OCI-M1 (cell line): ENCODE measurements at regions not wholly inside any gene's neighbourhood (a gene's known extent, or its start where the extent isn't known, plus 50 kb on each side); places are given as distances from the start of the nearest gene placed in this dataset.
"Not testable (repeated sequence)": the region's sequence is repeated elsewhere in the genome, so short reads cannot be mapped to it uniquely, and the experiment has no call there.

ENCODE experiments used
- DNase-seq: peaks from one replicate; lab custom pipeline; 2025; lab: John Stamatoyannopoulos, UW

DNA sequence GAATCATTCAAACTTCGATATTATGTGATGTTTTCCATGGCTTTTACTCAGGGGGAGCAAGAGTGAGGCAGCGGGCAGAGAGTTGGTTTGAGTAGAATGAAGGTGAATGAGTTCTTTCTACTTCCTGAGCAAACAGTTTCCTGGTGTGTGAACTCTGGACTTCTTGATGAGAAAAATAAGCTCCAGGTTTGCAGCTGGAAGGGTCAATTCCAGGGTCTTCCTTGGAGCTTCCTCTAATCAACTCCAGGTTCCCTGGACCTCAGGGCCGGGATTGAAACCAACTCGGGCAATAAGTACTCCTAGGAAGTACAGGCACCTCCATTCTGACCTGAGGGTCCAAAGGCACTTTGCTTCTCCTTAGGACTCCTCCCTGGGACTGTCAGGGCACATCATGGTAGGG lies 243.6 kb upstream of the ONECUT1 start:
- no peak for DNase-seq

DNA sequence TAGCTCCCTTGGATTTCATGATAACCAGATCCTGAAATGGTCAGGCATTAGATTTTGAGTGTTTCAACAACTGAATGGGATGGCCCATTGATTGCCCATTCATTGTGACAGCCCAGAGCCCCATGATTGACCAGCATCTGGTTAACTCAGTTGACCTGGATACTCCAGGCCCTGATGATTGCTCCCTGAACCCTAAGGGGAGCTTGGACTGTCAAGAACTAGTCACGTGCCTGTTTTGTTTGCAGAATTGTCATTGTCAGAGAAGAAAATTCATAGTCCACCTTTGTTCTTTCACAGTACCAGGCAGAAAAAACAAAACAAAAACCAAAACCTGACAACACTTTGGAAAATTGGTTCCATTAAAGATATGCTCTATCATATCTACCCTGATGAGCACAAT lies 241.3 kb upstream of the ONECUT1 start:
- no peak for DNase-seq

DNA sequence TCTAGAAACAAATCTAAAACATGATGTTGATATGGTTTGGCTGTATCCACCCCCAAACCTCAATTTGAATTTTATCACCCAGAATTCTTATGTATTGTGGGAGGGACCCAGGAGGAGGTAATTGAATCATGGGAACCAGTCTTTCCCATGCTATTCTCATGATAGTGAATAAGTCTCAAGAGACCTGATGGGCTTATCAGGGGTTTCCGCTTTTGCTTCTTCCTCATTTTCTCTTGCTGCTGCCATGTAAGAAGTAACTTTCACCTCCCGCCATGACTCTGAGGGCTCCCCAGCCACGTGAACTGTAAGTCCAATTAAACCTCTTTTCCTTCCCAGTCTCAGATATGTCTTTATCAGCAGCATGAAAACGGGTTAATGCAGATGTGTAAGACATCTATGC lies 232.7 kb upstream of the ONECUT1 start:
- DNase-seq: peak; percentile 33

DNA sequence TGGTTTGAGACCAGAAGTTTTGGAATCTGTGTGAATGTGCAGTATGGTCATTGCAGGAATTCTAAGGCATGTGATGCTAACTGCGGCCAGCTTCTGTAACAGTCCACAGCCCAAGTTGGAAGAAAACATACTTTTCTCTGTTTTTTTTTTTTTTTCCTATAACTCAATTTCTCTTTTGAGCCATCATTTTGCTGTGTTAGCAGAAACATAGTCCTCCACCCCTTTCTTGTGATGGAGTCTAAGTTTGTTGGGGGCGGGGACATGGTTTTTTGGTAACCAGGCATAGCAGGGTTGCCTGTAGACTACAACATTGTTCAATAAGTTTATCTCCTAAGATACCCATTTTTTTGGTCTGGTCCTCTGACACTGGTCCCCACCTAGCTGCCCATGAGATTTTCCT lies 223.2 kb upstream of the ONECUT1 start:
- no peak for DNase-seq

DNA sequence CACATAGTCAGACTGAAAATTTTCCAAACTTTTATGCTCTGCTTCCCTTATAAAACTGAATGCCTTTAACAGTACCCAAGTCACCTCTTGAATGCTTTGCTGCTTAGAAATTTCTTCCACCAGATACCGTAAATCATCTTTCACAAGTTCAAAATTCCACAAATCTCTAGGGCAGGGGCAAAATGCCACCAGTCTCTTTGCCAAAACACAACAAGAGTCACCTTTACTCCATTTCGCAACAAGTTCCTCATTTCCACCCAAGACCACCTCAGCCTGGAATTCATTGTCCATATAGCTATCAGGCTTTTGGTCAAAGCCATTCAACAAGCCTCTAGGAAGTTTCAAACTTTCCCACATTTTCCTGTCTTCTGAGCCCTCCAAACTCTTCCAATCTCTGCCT lies 221.6 kb upstream of the ONECUT1 start:
- not testable (repeated sequence) for DNase-seq

DNA sequence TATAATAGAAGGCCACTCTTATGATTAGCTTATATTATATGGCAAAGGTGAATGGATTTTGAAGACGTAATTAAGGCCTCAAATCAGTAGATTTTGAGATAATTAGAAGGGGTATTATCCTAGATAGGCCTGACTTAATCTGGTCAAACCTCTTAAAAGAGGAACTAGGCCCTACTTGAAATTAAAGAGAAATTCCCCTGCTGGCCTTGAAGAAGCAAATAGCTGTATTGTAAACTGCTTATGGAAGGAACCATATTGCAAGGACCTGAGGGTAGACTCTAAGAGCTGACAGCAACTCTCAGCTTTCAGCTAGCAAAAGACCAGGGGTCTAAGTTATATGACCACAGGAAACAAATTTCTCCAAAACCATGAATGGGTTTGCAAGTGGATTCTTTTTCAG lies 219.0 kb upstream of the ONECUT1 start:
- DNase-seq: no peak

DNA sequence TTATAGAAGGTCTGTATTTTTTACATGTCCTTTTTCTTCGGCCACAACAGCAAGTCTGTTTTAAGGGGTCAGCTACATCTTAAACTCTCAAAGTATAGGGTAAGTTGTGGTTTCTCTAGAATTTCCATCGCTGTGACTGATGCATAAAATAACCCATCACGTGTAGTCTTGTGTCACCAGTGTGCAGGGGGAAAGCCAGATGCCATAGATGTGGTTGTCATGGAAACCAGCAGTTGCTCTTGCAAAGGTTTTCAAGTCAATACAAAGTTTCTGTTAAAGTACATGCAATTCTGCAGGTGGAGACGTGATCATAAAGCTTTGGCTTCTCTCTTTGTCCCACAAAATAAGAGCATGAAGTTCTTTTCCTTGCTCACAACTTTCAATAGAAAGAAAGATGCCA lies 210.3 kb upstream of the ONECUT1 start:
- no peak for DNase-seq

DNA sequence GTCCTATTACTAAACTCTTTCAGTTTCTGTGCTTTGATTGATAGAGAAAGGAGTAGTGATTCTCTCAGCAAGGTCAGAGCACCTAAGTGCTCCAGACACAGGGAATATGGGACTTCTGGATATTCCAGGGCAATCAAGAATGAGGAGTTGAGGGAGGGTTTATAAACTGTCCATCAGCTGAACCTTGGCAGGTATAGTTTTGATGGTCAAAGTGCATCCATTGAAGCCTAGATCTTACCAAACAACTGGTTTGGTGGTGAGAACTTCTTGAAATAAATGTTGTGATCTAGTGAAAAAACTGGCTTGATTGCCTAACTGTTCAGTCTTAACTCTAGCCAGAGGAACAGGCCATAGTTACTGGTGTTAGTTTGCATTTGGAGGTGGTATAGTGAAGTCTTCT lies 207.0 kb upstream of the ONECUT1 start:
- DNase-seq: no peak

DNA sequence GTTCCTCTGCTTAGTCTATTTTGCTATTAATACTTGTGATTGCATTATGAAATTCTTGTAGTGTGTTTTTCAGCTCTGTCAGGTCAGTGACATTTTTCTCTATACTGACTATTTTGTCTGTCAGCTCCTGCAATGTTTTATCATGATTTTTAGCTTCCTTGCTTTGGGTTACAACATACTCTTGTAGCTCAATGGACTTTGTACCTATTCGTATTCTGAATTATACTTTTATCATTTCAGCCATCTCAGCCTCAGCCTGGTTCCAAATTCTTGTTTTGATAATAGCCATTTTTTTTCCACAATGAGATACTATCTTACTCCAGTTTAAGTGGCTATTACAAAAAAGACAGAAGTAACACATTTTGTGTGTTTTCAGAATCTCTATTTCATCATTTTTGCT lies 204.2 kb upstream of the ONECUT1 start:
- DNase-seq: no peak

DNA sequence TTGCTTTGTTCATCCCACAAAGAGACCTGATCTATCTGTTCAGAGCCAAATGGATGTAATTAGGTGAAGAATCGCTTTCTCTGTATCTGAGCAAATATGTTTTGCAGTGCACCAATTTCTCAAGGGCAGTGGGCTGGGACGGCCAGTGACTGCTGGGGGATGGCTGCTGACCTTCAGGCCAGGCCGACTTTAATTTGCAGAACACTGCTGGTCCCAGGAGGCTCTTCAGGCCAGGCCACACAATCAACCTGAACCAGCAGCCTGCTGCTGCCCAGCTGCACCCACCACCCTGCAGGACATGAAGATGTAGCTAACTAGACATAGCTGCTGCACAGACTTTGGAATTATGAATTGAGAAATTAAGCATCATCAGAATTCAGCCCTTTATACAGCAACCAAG lies 194.4 kb upstream of the ONECUT1 start:
- DNase-seq: no peak

DNA sequence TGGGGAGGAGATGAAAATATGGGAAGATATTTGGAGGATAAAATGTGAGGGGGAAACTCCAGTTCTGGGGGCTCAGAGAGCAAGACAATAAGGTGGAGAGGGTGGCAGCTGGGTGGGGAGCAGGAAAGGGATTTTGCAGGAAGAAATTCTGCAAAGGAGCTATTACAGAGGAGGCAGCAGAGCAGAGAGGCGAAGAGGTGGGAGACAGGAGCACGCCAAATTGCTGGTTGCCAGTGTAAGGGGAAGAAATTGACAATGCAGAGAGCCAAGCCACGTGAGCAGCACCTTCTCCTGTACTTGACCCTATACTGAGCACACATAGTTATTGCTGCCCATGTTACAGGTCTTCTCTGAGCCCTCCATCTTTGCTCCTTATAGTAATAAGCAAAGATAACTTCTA lies 190.3 kb upstream of the ONECUT1 start:
- DNase-seq: no peak

DNA sequence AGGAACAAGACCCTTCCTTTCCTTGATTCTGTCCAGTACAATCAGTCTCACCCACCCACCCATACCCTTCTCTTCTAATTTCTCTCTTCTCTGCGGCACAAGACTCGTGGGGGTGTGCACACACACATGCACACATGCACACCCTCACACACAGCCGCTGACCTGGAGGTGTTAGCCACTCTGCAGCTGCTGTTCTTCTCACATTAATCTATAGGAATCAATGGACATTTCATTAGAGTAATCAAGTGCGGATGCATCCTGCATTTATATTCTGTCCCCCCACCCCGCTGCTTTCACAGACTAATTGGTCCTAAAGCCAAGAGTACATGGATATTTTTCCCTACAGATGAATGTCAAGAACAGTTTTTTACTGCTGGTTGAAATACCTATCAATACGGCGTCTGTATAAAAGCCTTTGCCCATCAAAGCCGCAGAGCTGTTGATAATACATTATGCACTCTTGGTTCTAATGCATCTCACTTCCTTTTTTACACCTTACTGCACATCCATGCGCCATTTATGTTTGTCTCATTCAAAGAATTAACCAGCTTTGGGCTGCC lies 186.5 kb upstream of the ONECUT1 start:
- no peak for DNase-seq

DNA sequence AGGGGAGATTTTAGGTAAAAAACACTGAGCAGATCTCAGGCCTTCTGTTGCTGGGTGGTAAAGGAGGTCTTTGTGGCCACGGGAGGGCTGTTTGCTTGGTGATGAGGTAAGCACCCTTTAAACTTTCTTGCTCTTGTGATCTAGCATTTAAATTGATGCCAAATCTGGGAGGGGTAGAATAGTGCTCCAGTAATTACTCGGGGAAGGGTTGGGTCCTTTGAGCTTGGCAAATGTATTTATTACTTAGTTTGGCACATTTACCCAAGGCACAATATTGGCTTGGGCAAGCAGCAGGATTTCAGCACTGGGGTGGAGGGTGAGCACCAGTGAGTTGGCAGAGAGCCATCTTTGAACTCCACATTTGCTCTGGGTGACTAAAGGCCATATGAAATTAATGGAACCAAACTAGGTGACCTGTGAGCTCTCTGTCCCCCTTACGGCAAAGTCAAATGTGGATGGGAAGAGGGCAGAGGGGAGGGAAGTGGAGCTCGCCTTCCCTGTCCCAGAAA lies 185.9 kb upstream of the ONECUT1 start:
- no peak for DNase-seq

DNA sequence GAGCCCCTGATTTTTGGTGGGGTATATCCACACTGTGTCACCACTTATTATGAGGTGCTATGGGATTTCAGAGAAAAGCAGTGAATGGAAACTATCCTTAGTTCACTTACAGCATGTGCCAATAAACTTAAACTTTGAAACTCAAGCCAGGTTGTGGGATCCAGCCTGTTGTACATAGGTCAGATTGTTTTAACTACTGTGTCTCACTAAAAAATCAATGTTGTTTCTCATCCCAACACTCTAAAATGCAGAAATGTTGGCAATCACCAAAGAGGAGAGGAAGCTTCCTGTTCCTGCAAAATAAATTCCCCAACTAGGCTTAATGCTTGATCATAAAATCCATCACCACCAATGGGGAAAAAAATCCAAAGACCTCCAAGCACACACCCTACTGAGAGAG lies 173.7 kb upstream of the ONECUT1 start:
- DNase-seq: no peak

DNA sequence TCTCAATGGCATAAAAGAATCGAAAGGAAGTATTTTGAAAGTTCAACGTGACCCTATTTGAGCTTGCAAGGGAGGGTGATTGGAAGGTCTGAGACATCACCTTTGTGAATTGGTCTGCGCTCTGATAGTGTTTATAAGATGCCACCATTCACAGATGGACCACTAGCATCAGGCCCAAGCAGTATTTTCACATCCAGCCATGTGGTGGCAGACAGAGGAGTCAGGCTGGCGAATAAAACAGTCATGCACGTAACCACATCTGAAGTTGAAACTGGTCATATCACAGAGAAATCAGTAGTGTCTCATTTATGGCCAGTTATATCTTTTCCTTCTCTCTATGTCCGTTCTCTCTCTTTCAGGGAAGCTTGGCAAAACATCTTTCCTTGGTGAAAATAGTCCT lies 170.1 kb upstream of the ONECUT1 start:
- DNase-seq: peak; percentile 29

DNA sequence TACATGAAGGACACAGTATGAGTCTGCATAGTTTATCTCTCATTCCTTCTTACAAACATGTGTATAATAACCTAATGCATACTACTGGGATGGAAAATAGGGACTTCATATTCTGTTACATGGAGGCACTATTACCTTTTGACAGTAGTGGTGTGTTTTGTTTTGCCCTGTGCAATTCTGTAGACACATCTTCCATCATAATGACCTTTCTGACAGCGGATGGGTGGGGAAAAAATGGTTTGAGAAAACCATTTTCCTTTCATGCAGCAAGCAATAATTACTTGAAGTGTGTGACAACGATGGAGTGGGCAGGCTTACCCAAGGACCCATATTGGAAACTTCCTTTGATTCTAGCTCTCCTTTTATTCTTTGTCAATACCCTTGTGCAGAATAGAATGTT lies 153.6 kb upstream of the ONECUT1 start:
- DNase-seq: no peak

DNA sequence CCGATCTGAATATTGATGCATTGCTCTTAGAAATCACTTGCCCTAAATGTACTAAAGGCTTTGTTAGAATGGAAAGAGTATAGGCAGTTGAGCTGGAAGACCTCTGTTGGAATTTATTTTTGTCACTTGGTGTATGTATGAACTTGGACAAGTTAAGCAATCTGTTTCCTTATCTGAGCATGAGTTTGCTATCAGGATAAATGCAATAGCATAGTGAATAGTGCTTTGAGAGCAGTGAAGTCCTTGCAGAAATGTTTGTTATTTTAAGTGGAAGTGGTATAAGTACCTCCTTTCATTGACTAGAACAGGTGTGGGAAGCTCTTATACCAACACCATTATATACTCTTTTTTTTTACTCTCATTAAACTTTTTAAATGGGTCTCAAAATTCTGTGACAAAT lies 146.4 kb upstream of the ONECUT1 start:
- no peak for DNase-seq

DNA sequence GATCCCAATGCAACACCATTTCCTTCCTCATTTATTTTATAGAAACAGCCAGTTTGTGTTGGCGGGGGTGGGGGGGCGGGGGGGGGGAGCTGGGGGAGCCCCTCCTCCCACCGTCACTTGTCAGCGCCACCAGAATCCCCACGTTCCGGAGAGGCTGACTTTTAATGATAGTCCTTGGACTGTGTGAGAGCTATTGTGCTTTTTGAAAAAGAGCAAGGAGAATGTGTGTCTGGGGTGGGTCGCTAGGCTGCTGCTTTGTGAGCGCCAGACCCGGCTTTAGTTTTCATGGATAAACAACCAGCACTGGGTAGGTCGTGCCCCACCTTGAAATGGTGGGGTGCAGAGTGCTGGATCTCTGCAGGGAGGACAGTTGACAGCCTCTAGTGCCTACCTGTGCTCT lies 135.0 kb upstream of the ONECUT1 start:
- DNase-seq: no peak

DNA sequence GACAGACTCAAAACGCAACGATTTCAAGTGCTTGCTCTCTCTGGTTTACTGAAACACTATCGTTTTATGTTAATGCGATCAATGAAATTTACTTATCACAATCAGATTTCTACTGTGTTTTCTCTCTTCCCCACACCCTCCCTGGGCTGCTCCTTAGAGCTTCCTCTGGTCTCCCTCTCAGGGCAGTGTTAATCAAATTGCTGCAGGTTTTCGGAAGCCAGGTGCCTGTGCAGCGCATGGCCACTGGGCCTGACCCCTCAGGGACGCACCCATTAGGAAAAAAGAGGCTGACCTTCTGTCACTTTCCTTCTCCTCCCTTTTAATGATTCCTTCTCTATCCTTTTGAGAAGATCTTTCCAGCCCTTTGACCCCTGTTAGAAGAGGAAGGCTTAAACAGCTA lies 134.5 kb upstream of the ONECUT1 start:
- DNase-seq: no peak

DNA sequence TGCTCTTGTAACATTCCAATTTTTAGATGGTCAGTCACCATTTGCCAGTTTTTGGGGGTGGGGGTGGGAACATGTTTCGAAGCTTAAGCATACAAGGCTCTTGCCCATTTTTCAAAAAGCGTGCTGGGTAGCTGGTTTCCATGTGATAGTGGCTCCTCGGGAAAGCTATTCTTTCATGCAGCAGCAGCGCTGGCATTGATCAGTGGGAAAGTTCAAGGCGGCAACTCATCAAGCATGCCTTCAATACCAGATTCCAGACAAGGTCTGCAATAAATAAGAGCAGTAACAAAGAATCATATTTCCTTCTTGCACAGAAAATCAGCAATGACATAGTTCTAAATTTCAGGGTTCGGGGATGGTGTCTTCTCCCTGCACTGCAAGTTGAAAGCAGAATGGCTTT lies 133.5 kb upstream of the ONECUT1 start:
- no peak for DNase-seq

DNA sequence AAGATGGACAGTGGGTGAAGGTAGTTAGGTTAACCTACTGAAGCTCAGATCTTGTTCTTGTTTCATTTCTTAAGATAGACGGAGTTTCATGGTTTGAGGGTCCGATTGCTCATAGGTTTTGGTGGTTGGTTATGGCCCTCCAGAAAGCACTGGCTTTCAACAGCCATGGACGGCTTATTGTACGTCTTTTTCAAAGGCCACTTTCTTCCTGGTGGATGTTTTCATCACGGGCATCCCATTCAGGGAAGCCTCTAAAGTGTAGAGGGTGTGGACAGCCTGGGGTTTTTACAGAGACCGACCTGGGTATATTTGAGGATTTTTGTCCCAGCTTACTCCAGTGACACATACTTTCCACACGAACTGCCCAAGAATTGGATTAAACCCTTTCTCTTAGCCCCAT lies 132.7 kb upstream of the ONECUT1 start:
- no peak for DNase-seq

DNA sequence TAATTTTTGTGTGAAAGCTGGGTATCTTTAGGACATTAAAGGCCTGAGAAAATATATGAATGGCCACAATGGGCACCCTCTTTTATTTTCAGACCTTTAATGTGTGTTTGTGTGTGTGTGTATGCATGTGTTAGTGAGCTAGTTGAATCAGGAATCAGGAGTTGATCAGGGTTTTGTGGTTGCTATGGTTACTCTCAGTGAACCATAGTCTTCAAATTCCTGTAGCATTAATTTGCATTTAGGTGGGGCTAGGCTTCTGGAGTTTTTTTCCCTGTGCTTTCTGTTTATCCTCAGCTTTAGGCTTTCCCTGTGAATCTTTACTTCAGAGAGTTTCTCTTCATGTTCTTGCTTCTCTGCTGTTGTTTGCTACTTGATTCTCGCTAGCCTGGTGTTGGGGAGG lies 122.0 kb upstream of the ONECUT1 start:
- DNase-seq: no peak

DNA sequence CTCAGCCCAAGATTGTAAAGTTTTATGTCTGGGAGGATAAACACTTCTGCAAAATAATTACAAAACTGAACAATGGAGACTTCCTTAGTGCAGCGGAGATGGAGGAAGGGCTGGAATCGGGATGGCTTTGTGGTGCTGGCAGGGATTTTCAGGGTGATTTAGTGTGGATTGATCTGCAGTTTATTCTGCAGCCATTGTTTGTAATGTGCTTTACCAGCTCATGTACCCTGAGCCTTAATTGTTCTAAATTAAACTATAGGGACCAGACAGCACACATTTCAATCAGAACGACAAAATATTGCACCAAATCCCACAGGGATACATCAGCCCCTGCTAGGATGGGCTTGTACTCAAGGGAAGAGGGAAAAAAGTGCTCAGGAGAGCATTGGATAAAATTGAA lies 103.2 kb upstream of the ONECUT1 start:
- no peak for DNase-seq

DNA sequence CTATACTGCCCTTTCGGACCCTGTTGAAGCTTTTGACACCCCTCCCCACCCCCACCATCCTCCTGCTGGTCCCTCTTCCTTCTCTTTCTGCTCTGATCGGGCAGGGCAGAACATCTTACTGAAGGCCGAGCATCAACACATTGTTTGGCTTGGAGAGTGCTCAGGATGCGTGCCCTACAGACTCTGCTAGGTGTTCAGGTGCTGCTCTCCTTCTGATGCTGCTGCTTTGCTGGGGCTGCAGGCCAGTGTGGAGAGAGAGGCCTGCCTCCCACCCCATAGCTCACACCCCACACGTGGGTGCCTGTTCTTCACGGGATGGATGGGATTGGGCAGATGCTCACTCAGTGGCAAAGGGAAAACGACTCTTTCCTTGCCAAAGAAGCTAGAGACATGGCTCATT lies 89.8 kb upstream of the ONECUT1 start:
- DNase-seq: no peak

DNA sequence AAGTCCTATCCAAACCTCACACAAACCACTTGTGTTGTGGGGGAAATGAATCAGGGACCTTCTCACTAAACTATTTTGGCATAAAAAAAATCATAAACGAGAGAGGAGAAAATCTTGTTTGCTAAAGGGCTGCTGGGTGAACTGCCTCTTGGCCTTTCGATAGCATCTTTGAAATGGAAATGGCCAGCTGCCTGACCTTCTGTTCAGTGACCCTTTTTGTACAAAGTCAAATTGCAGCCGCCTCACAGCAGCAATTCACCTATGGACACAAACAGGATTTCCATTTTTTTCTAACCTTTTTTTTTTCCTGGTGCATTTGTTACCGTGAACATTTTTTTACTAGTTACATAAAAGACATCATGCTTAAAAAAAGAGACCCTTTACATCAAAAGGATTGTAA lies 89.0 kb upstream of the ONECUT1 start:
- DNase-seq: no peak
